ENCODE measurements at regions not wholly inside any gene's neighbourhood (a gene's known extent, or its start where the extent isn't known, plus 50 kb on each side); places are given as distances from the start of the nearest gene placed in this dataset.

- DNase-seq: no peak
These were observed 227.9 kb upstream of the PMFBP1 start for GRCh38 chr16:72399811-72400210.

- DNase-seq: no peak
These were observed 225.9 kb upstream of the PMFBP1 start for GRCh38 chr16:72397876-72398275.

GRCh38 chr16:72394526-72394925 lies 222.6 kb upstream of the PMFBP1 start:
- DNase-seq: no peak

GRCh38 chr16:72389791-72390190 lies 217.8 kb upstream of the PMFBP1 start:
- DNase-seq: no peak

GRCh38 chr16:72388007-72388406 lies 216.1 kb upstream of the PMFBP1 start:
- no peak for DNase-seq

- DNase-seq: no peak
These were observed 212.7 kb upstream of the PMFBP1 start for GRCh38 chr16:72384651-72385050.

GRCh38 chr16:72380283-72380682 lies 208.3 kb upstream of the PMFBP1 start:
- no peak for DNase-seq

GRCh38 chr16:72373201-72373600 lies 201.2 kb upstream of the PMFBP1 start:
- DNase-seq: no peak

GRCh38 chr16:72372087-72373045 lies 200.4 kb upstream of the PMFBP1 start:
- DNase-seq: no peak

- no peak for DNase-seq
These were observed 199.5 kb upstream of the PMFBP1 start for GRCh38 chr16:72371307-72372086.

GRCh38 chr16:72369274-72369673 lies 197.3 kb upstream of the PMFBP1 start:
- no peak for DNase-seq

GRCh38 chr16:72367851-72368250 lies 195.9 kb upstream of the PMFBP1 start:
- no peak for DNase-seq

- DNase-seq: peak in 1 of 2 donors; percentile 10
These were observed 191.0 kb upstream of the PMFBP1 start for GRCh38 chr16:72362973-72363372.

- DNase-seq: no peak
These were observed 190.5 kb upstream of the PMFBP1 start for GRCh38 chr16:72362476-72362875.

GRCh38 chr16:72357910-72358309 lies 186.0 kb upstream of the PMFBP1 start:
- DNase-seq: no peak

- no peak for DNase-seq
These were observed 183.6 kb upstream of the PMFBP1 start for GRCh38 chr16:72355561-72355960.

GRCh38 chr16:72349719-72350118 lies 177.8 kb upstream of the PMFBP1 start:
- no peak for DNase-seq

- DNase-seq: no peak
These were observed 161.0 kb upstream of the PMFBP1 start for GRCh38 chr16:72332926-72333325.

GRCh38 chr16:72324578-72324977 lies 152.6 kb upstream of the PMFBP1 start:
- no peak for DNase-seq

GRCh38 chr16:72317446-72317845 lies 145.5 kb upstream of the PMFBP1 start:
- DNase-seq: no peak

GRCh38 chr16:72313903-72314302 lies 141.9 kb upstream of the PMFBP1 start:
- no peak for DNase-seq

- DNase-seq: no peak
These were observed 140.9 kb upstream of the PMFBP1 start for GRCh38 chr16:72312828-72313227.

GRCh38 chr16:72311426-72311825 lies 139.5 kb upstream of the PMFBP1 start:
- no peak for DNase-seq

- DNase-seq: no peak
These were observed 137.0 kb upstream of the PMFBP1 start for GRCh38 chr16:72309001-72309400.
